ENCODE measurements at regions not wholly inside any gene's neighbourhood (a gene's known extent, or its start where the extent isn't known, plus 50 kb on each side); places are given as distances from the start of the nearest gene placed in this dataset.

DNA sequence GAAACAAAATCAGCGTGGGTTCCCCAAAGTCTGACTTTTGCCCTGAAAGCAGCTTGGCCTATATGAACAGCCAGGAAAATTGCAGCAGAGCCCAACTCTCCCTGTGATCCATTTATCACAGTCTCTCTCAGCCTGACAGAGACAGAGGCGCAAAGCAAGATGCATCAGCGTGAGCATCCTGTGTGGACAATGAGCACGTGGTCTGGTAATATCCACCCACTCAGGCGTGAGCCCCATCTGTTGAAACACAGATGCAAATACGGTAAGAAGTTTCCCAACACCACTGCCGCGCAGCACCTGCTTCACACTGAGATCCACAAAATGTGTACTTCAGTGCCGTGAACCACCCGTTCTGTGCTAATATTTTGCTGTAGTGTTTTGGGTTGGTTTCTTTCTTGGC lies 114.6 kb downstream of the MRPL36 start:
- TF ChIP-seq EZH2 (IDR thresholded peaks at IDR 0.05; ENCODE audit: low read depth) = no peak
- TF ChIP-seq, protein P1, sequence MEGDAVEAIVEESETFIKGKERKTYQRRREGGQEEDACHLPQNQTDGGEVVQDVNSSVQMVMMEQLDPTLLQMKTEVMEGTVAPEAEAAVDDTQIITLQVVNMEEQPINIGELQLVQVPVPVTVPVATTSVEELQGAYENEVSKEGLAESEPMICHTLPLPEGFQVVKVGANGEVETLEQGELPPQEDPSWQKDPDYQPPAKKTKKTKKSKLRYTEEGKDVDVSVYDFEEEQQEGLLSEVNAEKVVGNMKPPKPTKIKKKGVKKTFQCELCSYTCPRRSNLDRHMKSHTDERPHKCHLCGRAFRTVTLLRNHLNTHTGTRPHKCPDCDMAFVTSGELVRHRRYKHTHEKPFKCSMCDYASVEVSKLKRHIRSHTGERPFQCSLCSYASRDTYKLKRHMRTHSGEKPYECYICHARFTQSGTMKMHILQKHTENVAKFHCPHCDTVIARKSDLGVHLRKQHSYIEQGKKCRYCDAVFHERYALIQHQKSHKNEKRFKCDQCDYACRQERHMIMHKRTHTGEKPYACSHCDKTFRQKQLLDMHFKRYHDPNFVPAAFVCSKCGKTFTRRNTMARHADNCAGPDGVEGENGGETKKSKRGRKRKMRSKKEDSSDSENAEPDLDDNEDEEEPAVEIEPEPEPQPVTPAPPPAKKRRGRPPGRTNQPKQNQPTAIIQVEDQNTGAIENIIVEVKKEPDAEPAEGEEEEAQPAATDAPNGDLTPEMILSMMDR (conservative IDR thresholded peaks at IDR 0.05) = no peak

All from PC-9 (cell line).